ENCODE measurements at regions not wholly inside any gene's neighbourhood (a gene's known extent, or its start where the extent isn't known, plus 50 kb on each side); places are given as distances from the start of the nearest gene placed in this dataset.

- Mint-ChIP-seq H3K4me1 (peaks cover 18% of the 10 kb centered on the region), H3K27me3 (ENCODE audit: low read depth) (no peaks in the 10 kb centered on the region), H3K27ac (ENCODE audit: unreplicated experiment) (no peak overlapping the region), H3K36me3 (ENCODE audit: low read depth) (peaks cover 10% of the 10 kb centered on the region), H3K4me3 (no peak overlapping the region), H3K9me3 (peaks cover 17% of the 10 kb centered on the region)
- no peak for DNase-seq (ENCODE audit: low read depth, low spot score)
- TF ChIP-seq CTCF (conservative IDR thresholded peaks at IDR 0.05) = no peak
These were observed 348.7 kb downstream of the CD83 start for GRCh38 chr6:14466278-14466677.

- H3K9me3 Mint-ChIP-seq = peaks cover 15% of the 10 kb centered on the region
- no peak overlapping the region for H3K27ac Mint-ChIP-seq (ENCODE audit: unreplicated experiment)
- no peak for TF ChIP-seq CTCF (conservative IDR thresholded peaks at IDR 0.05)
- peaks cover 8% of the 10 kb centered on the region for H3K36me3 Mint-ChIP-seq (ENCODE audit: low read depth)
- H3K4me3 Mint-ChIP-seq = no peak overlapping the region
- no peaks in the 10 kb centered on the region for H3K27me3 Mint-ChIP-seq (ENCODE audit: low read depth)
- peaks cover 18% of the 10 kb centered on the region for H3K4me1 Mint-ChIP-seq
- DNase-seq (ENCODE audit: low read depth, low spot score) = no peak
These were observed 350.0 kb downstream of the CD83 start for GRCh38 chr6:14467591-14467990.

- Mint-ChIP-seq H3K4me1 (peaks cover 23% of the 10 kb centered on the region), H3K36me3 (ENCODE audit: low read depth) (peaks cover 8% of the 10 kb centered on the region), H3K27ac (ENCODE audit: unreplicated experiment) (no peak overlapping the region), H3K9me3 (peaks cover 14% of the 10 kb centered on the region), H3K27me3 (ENCODE audit: low read depth) (no peaks in the 10 kb centered on the region), H3K4me3 (no peak overlapping the region)
- no peak for DNase-seq (ENCODE audit: low read depth, low spot score)
- no peak for TF ChIP-seq CTCF (conservative IDR thresholded peaks at IDR 0.05)
These were observed 351.2 kb downstream of the CD83 start for GRCh38 chr6:14468647-14469321.

GRCh38 chr6:14470101-14470500 is 352.5 kb downstream of the CD83 start:
- H3K9me3 Mint-ChIP-seq = peaks cover 14% of the 10 kb centered on the region
- no peak overlapping the region for H3K4me3 Mint-ChIP-seq
- H3K27ac Mint-ChIP-seq (ENCODE audit: unreplicated experiment) = no peak overlapping the region
- no peak for TF ChIP-seq CTCF (conservative IDR thresholded peaks at IDR 0.05)
- DNase-seq (ENCODE audit: low read depth, low spot score) = no peak
- peaks cover 23% of the 10 kb centered on the region for H3K4me1 Mint-ChIP-seq
- peaks cover 8% of the 10 kb centered on the region for H3K36me3 Mint-ChIP-seq (ENCODE audit: low read depth)
- H3K27me3 Mint-ChIP-seq (ENCODE audit: low read depth) = no peaks in the 10 kb centered on the region

- no peak for DNase-seq (ENCODE audit: low read depth, low spot score)
- H3K27ac Mint-ChIP-seq (ENCODE audit: unreplicated experiment) = no peak overlapping the region
- H3K9me3 Mint-ChIP-seq = peaks cover 14% of the 10 kb centered on the region
- TF ChIP-seq CTCF (conservative IDR thresholded peaks at IDR 0.05) = no peak
- H3K4me3 Mint-ChIP-seq = no peak overlapping the region
- H3K36me3 Mint-ChIP-seq (ENCODE audit: low read depth) = peaks cover 7% of the 10 kb centered on the region
- peaks cover 23% of the 10 kb centered on the region for H3K4me1 Mint-ChIP-seq
- no peaks in the 10 kb centered on the region for H3K27me3 Mint-ChIP-seq (ENCODE audit: low read depth)
These were observed 353.1 kb downstream of the CD83 start for GRCh38 chr6:14470671-14471070.
